OCI-LY7 (cell line): ENCODE measurements at regions not wholly inside any gene's neighbourhood (a gene's known extent, or its start where the extent isn't known, plus 50 kb on each side); places are given as distances from the start of the nearest gene placed in this dataset.

Experiments
- BruUV-seq: library from RNA; stranded (reverse); fragments of 400-500 nt; replicated peaks from 2 replicates; lab custom pipeline; 2021; lab: Mats Ljungman, UMichigan
- CTCF ChIA-PET: fragments of 300-600 bp; sonication (Branson Sonifier 250); formaldehyde crosslinking; loops from one replicate; lab custom pipeline; 2022; ENCODE audit warnings: antibody characterized with exemption; ENCODE audit not compliant: unreplicated experiment; lab: Charles Lee
- POLR2A ChIA-PET: fragments of 300-600 bp; sonication (Branson Sonifier 250); formaldehyde crosslinking; loops from one replicate; lab custom pipeline; 2022; ENCODE audit warnings: antibody characterized with exemption; lab: Charles Lee
- DNase-seq: peaks from one replicate; pipeline ENCODE4 v3.0.0-alpha.2; 2015; ENCODE audit warnings: low spot score
- H2AFZ ChIP-seq: fragments of 200-600 bp; sonication (generic), shearing (Covaris generic); 2 replicates; pipeline ENCODE4 v1.6.1; 2014; ENCODE audit warnings: mild to moderate bottlenecking, antibody characterized with exemption, low read length, moderate library complexity
- H3K27ac ChIP-seq: fragments of 200-600 bp; sonication (generic); 2 replicates; pipeline ENCODE4 v1.5.1; 2014; ENCODE audit warnings: mixed run types, low read depth, mild to moderate bottlenecking, moderate library complexity, low read length, inconsistent platforms; ENCODE audit not compliant: poor library complexity, severe bottlenecking
- H3K36me3 ChIP-seq: fragments of 200-600 bp; sonication (generic); 2 replicates; pipeline ENCODE4 v1.6.1; 2014; ENCODE audit warnings: mild to moderate bottlenecking, antibody characterized with exemption, low read length, moderate library complexity, mixed read lengths; ENCODE audit not compliant: insufficient read depth
- H3K4me1 ChIP-seq: fragments of 200-600 bp; sonication (generic); 2 replicates; pipeline ENCODE4 v1.5.1; 2014; ENCODE audit warnings: mild to moderate bottlenecking, low read length; ENCODE audit not compliant: insufficient read depth, poor library complexity, severe bottlenecking
- H3K4me2 ChIP-seq: fragments of 200-600 bp; sonication (generic); 2 replicates; pipeline ENCODE4 v1.6.1; 2014; ENCODE audit warnings: mild to moderate bottlenecking, low read length
- H3K4me3 ChIP-seq: fragments of 200-600 bp; sonication (generic); 2 replicates; pipeline ENCODE4 v1.5.1; 2014; ENCODE audit warnings: mild to moderate bottlenecking, low read depth, low read length; ENCODE audit not compliant: poor library complexity, severe bottlenecking
- H3K79me2 ChIP-seq: fragments of 200-600 bp; sonication (generic); 2 replicates; pipeline ENCODE4 v1.6.1; 2016; ENCODE audit warnings: low read depth, mild to moderate bottlenecking, low read length, moderate library complexity, mixed read lengths; ENCODE audit not compliant: insufficient read depth
- H3K9me2 ChIP-seq: fragments of 200-600 bp; sonication (generic); 2 replicates; pipeline ENCODE4 v1.6.1; 2016; ENCODE audit warnings: mild to moderate bottlenecking, low read length, mixed read lengths; ENCODE audit not compliant: insufficient read depth
- H3K9me3 ChIP-seq: fragments of 200-600 bp; sonication (generic); 2 replicates; pipeline ENCODE4 v1.6.1; 2014; ENCODE audit warnings: mild to moderate bottlenecking, mixed run types, low read length, mixed read lengths
- H4K20me1 ChIP-seq: fragments of 200-600 bp; sonication (generic); 2 replicates; pipeline ENCODE4 v1.6.1; 2014; ENCODE audit warnings: mild to moderate bottlenecking, antibody characterized with exemption, low read length, moderate library complexity, mixed read lengths; ENCODE audit not compliant: insufficient read depth
- EZH2phosphoT487 ChIP-seq: fragments of 200-600 bp; sonication (generic); IDR thresholded peaks from 2 replicates; pipeline ENCODE4 v1.6.1; 2018; ENCODE audit warnings: low read depth, borderline replicate concordance, mild to moderate bottlenecking, mixed run types, antibody characterized with exemption, low read length, moderate library complexity, mixed read lengths
- intact Hi-C: fragments of 100-400 bp; cut with micrococcal nuclease; formaldehyde crosslinking; loops from one replicate; pipeline ENCODE4 v1.10.0; 2022; ENCODE audit not compliant: unreplicated experiment
- TF ChIP-seq, protein P1 (sequence below): fragments of 200-600 bp; sonication (generic); conservative IDR thresholded peaks from 2 replicates; pipeline ENCODE4 v1.5.1; 2014; ENCODE audit warnings: mild to moderate bottlenecking, antibody characterized with exemption, low read length, moderate library complexity, mixed read lengths

DNA sequence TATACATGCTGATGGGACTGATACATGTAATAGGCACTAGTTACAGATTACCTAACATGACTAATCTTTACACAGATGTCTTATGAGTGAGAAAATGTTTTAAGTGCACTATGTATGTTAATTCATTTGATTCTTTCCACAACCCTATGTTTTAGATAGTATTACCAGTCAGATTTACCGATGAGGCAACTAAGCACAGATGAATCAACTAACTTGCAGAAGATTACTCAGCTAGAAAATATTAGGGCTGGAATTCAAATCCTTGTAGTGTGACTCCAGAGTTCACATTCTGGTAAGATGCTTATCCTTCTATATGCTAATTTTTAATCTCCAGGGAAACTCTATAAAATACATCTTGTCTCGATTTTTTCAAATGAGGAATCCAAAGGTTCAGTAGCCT is 964.9 kb downstream of the REEP3 start:
- no peaks in the 10 kb centered on the region for H3K36me3 ChIP-seq
- no peak overlapping the region for H3K4me3 ChIP-seq
- H3K27ac ChIP-seq = no peak overlapping the region
- TF ChIP-seq, protein P1, sequence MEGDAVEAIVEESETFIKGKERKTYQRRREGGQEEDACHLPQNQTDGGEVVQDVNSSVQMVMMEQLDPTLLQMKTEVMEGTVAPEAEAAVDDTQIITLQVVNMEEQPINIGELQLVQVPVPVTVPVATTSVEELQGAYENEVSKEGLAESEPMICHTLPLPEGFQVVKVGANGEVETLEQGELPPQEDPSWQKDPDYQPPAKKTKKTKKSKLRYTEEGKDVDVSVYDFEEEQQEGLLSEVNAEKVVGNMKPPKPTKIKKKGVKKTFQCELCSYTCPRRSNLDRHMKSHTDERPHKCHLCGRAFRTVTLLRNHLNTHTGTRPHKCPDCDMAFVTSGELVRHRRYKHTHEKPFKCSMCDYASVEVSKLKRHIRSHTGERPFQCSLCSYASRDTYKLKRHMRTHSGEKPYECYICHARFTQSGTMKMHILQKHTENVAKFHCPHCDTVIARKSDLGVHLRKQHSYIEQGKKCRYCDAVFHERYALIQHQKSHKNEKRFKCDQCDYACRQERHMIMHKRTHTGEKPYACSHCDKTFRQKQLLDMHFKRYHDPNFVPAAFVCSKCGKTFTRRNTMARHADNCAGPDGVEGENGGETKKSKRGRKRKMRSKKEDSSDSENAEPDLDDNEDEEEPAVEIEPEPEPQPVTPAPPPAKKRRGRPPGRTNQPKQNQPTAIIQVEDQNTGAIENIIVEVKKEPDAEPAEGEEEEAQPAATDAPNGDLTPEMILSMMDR = no peak
- no peak for TF ChIP-seq EZH2phosphoT487
- no peaks in the 10 kb centered on the region for H3K79me2 ChIP-seq
- H3K9me2 ChIP-seq = no peaks in the 10 kb centered on the region
- H2AFZ ChIP-seq = no peak overlapping the region
- H3K4me1 ChIP-seq = no peaks in the 10 kb centered on the region
- intact Hi-C loops = no loop called here
- no peaks in the 10 kb centered on the region for H3K9me3 ChIP-seq
- BruUV-seq = no TSS peak
- ChIA-PET POLR2A (no interaction called here), CTCF (no interaction called here)
- no peak overlapping the region for H3K4me2 ChIP-seq
- no peaks in the 10 kb centered on the region for H4K20me1 ChIP-seq
- DNase-seq = no peak

DNA sequence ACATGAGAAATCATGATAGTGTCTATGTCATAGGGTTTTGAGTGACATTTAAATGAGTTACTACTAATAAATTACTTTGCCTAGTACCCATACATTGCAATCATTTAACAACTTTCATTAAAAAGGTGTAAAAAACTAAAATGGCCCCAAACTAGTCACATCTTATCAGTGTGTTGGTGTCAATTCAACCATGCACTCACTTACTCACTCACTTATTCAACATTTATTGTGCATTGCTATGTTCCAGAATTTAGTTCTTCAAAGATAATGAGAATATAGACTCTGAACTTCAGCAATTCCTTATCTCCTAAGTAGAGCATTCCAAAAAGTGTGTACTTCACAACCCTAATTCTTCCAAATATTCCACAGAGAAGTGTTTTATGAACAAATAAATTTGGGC is 965.7 kb downstream of the REEP3 start:
- Histone ChIP-seq H3K36me3 (no peaks in the 10 kb centered on the region), H3K9me3 (no peaks in the 10 kb centered on the region), H3K9me2 (no peaks in the 10 kb centered on the region), H3K27ac (no peak overlapping the region), H3K79me2 (no peaks in the 10 kb centered on the region), H2AFZ (no peak overlapping the region), H3K4me2 (no peak overlapping the region), H3K4me1 (no peaks in the 10 kb centered on the region), H4K20me1 (no peaks in the 10 kb centered on the region), H3K4me3 (no peak overlapping the region)
- POLR2A ChIA-PET = no interaction called here
- intact Hi-C loops = no loop called here
- BruUV-seq = no TSS peak
- CTCF ChIA-PET = no interaction called here
- DNase-seq = no peak
- TF ChIP-seq EZH2phosphoT487 = no peak
- TF ChIP-seq, protein P1 = no peak

DNA sequence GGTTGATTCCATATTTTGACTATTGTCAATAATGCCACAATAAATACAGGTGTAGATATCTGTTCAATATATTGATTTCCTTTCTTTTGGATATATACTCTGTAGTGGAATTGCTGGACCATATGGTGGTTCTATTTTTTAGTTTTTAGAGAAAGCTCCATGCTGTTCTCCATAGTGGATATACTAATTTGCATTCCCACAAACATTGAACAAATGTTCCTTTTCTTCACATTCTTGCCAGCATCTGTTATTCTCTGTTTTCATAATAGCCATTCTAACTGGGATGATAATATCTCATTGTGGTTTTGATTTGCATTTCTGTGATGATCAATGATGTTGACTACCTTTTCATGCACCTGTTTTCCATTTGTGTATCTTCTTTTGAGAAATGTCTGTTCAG is 973.7 kb downstream of the REEP3 start:
- BruUV-seq = no TSS peak
- no peaks in the 10 kb centered on the region for H3K79me2 ChIP-seq
- intact Hi-C loops = no loop called here
- H3K36me3 ChIP-seq = no peaks in the 10 kb centered on the region
- no peak overlapping the region for H3K4me3 ChIP-seq
- no peak overlapping the region for H3K4me2 ChIP-seq
- no peaks in the 10 kb centered on the region for H3K9me3 ChIP-seq
- H4K20me1 ChIP-seq = no peaks in the 10 kb centered on the region
- H2AFZ ChIP-seq = no peak overlapping the region
- H3K27ac ChIP-seq = no peak overlapping the region
- no peak for DNase-seq
- no peaks in the 10 kb centered on the region for H3K9me2 ChIP-seq
- ChIA-PET POLR2A (no interaction called here), CTCF (no interaction called here)
- TF ChIP-seq, protein P1 = no peak
- no peak for TF ChIP-seq EZH2phosphoT487
- no peaks in the 10 kb centered on the region for H3K4me1 ChIP-seq
